Lower leg skin (tissue), 4 donors: ENCODE measurements at regions not wholly inside any gene's neighbourhood (a gene's known extent, or its start where the extent isn't known, plus 50 kb on each side); places are given as distances from the start of the nearest gene placed in this dataset.

Experiments
- DNase-seq, 2 donors: peaks; one replicate each; pipeline ENCODE4 v3.0.0-alpha.2; 2019; ENCODE audit warnings: low spot score in 2 of 2
- H3K4me3 ChIP-seq: fragments of 200-600 bp; sonication (generic); 2 replicates; pipeline ENCODE4 v1.5.1; 2017; ENCODE audit warnings: mild to moderate bottlenecking, low read depth; ENCODE audit not compliant: poor library complexity, severe bottlenecking
- POLR2A ChIP-seq, 2 donors: fragments of 450-650 bp; IDR thresholded peaks; one replicate each; pipeline ENCODE4 v1.6.1; 2016 to 2017; ENCODE audit warnings: antibody characterized with exemption in 2 of 2, mild to moderate bottlenecking in 1 of 2, moderate library complexity in 1 of 2
- WGBS, 2 donors: methylation state at CpG; one replicate each; pipeline ENCODE4 v1.1.5; 2018; 5-methylcytosine and 5-hydroxymethylcytosine counted together
- intact Hi-C: fragments of 100-400 bp; cut with DNase I; formaldehyde crosslinking; loops from one replicate; pipeline ENCODE4 v1.15.0; 2023; ENCODE audit warnings: low total_unique reads
- TF ChIP-seq, protein P1 (sequence below), 3 donors: fragments of 450-650 bp; IDR thresholded peaks; one replicate each; pipeline ENCODE4 v1.5.1; 2016; ENCODE audit warnings: antibody characterized with exemption in 3 of 3, mild to moderate bottlenecking in 3 of 3, moderate library complexity in 2 of 3

DNA sequence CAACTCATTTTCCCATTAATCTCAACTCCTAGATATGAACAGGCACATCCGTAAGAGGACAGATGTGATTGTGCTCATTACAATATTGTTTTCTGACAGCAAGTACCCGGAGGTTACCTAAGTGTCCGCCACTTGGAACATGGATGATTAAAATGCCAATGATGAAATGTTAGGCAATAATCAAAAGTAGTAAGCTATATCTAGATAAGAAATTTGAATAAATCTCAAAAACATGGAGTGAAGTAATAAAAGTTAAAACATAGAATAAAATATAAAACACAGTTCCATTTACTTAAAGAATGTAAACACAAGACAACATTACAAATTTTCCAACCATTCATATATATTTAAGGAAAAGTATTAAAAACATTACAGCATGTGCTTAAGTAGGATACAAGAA is 59.2 kb upstream of the LY86 start:
- 82 to 96% methylated on average over 3 of the region's 3 CpGs for WGBS, 2 donors
- no peak for TF ChIP-seq POLR2A (IDR thresholded peaks at IDR 0.05)
- TF ChIP-seq, protein P1, sequence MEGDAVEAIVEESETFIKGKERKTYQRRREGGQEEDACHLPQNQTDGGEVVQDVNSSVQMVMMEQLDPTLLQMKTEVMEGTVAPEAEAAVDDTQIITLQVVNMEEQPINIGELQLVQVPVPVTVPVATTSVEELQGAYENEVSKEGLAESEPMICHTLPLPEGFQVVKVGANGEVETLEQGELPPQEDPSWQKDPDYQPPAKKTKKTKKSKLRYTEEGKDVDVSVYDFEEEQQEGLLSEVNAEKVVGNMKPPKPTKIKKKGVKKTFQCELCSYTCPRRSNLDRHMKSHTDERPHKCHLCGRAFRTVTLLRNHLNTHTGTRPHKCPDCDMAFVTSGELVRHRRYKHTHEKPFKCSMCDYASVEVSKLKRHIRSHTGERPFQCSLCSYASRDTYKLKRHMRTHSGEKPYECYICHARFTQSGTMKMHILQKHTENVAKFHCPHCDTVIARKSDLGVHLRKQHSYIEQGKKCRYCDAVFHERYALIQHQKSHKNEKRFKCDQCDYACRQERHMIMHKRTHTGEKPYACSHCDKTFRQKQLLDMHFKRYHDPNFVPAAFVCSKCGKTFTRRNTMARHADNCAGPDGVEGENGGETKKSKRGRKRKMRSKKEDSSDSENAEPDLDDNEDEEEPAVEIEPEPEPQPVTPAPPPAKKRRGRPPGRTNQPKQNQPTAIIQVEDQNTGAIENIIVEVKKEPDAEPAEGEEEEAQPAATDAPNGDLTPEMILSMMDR (IDR thresholded peaks at IDR 0.05): no peak
- intact Hi-C loops: no loop called here

DNA sequence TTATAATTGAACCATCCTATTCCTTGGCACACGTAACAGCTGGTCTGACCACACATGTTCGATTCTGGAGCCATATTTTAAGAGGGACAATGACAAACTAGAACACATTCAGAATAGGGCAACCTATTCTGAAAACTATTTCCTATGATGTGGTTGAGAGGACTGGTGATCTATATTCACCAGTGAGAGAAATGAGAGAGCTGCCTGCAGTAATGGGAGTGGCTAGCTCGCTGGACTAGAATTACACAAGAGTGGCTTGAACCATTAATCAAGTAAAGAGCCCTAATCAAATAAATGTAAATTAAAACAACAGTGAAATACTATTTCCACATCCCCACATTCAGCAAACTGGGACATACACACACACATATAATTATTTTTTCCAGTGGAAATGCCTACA is 55.3 kb upstream of the LY86 start:
- no peak overlapping the region for H3K4me3 ChIP-seq
- TF ChIP-seq, protein P1 (IDR thresholded peaks at IDR 0.05): no peak
- no peak for TF ChIP-seq POLR2A (IDR thresholded peaks at IDR 0.05)
- DNase-seq: no peak
- intact Hi-C loops: no loop called here
- 72 to 78% methylated on average over 3 of the region's 3 CpGs for WGBS, 2 donors

More for the DNA sequence above, 59.2 kb upstream of the LY86 start:
- DNase-seq: no peak
- no peak overlapping the region for H3K4me3 ChIP-seq

DNA sequence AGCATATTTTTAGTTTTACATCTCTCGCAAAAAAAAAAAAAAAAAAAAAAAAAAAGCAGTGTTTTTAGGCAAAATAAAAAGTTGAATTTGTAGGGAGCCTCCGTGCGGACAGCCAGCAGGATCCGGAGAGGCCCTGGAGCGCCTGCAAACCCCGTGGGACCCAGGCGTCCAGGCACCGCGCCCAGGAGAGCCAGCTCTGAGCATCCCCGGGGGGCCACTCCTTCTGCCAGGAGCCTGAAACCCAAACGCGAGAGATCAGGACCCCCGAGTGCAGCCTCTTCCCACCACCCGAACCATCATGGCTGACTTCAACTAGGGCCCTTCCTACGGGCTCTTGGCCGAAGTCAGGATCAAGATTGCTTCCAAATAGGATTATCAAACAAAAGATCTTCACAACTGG is 54.1 kb upstream of the LY86 start:
- TF ChIP-seq, protein P1 (IDR thresholded peaks at IDR 0.05): no peak
- TF ChIP-seq POLR2A (IDR thresholded peaks at IDR 0.05): no peak
- 90 to 93% methylated on average over 16 of the region's 16 CpGs for WGBS, 2 donors
- no peak for DNase-seq
- H3K4me3 ChIP-seq: no peak overlapping the region
- intact Hi-C loops: no loop called here

GRCh38 chr6:6537488-6538260 is 50.8 kb upstream of the LY86 start:
- no peak for DNase-seq
- WGBS, 2 donors: 90 to 100% methylated on average over 1 of the region's 1 CpG
- intact Hi-C loops: no loop called here
- TF ChIP-seq, protein P1 (IDR thresholded peaks at IDR 0.05): no peak
- no peak for TF ChIP-seq POLR2A (IDR thresholded peaks at IDR 0.05)
- H3K4me3 ChIP-seq: no peak overlapping the region

- WGBS, 2 donors: 32 to 33% methylated on average over 4 of the region's 4 CpGs
- no peak overlapping the region for H3K4me3 ChIP-seq
- intact Hi-C loops: no loop called here
Observed at GRCh38 chr6:6538261-6538660, 50.3 kb upstream of the LY86 start.

More at GRCh38 chr6:6538261-6538660, 50.3 kb upstream of the LY86 start:
- peak in 1 of 2 donors; percentile 47 for DNase-seq
- TF ChIP-seq, protein P1 (IDR thresholded peaks at IDR 0.05): no peak
- no peak for TF ChIP-seq POLR2A (IDR thresholded peaks at IDR 0.05)
